SK-N-SH (cell line): ENCODE measurements at regions not wholly inside any gene's neighbourhood (a gene's known extent, or its start where the extent isn't known, plus 50 kb on each side); places are given as distances from the start of the nearest gene placed in this dataset.

Experiments
- EP300 ChIP-seq, 2 experiments: IDR thresholded peaks; 2 replicates each; pipeline versions ENCODE4 v1.4.0 to v1.6.1; 2012; ENCODE audit warnings: borderline replicate concordance in 1 of 2, low read depth in 1 of 2, low read length in 1 of 2
- EZH2phosphoT487 ChIP-seq: fragments of 200-600 bp; sonication (generic); IDR thresholded peaks from 2 replicates; pipeline ENCODE4 v1.6.1; 2017; ENCODE audit warnings: low read depth, mixed run types, mild to moderate bottlenecking, antibody characterized with exemption, moderate library complexity, borderline replicate concordance
- MXI1 ChIP-seq: IDR thresholded peaks from 2 replicates; pipeline ENCODE4 v1.6.1; 2012; ENCODE audit warnings: mild to moderate bottlenecking, low read depth, low read length, improper control_type of control experiment
- NRF1 ChIP-seq: IDR thresholded peaks from 2 replicates; pipeline ENCODE4 v1.6.1; 2012; ENCODE audit warnings: low read depth, mild to moderate bottlenecking, low read length
- RCOR1 ChIP-seq: fragments of 150-350 bp; IDR thresholded peaks from 2 replicates; pipeline ENCODE4 v1.6.1; 2017; ENCODE audit warnings: antibody characterized with exemption, low read length
- RFX5 ChIP-seq: IDR thresholded peaks from 2 replicates; pipeline ENCODE4 v1.6.1; 2012; ENCODE audit warnings: mild to moderate bottlenecking, improper control_type of control experiment, low read length
- SIN3A ChIP-seq: IDR thresholded peaks from 2 replicates; pipeline ENCODE4 v1.6.1; 2012; ENCODE audit warnings: low read depth, mild to moderate bottlenecking, low read length, moderate library complexity, borderline replicate concordance
- TAF1 ChIP-seq: IDR thresholded peaks from 2 replicates; pipeline ENCODE4 v1.6.1; 2012; ENCODE audit warnings: low read depth, mild to moderate bottlenecking, low read length, moderate library complexity, borderline replicate concordance
- YY1 ChIP-seq: IDR thresholded peaks from 2 replicates; pipeline ENCODE4 v1.4.0; 2012; ENCODE audit warnings: low read depth, mild to moderate bottlenecking
- TF ChIP-seq, protein P1 (sequence below): fragments of 200-600 bp; sonication (generic); IDR thresholded peaks from 2 replicates; pipeline ENCODE4 v1.6.1; 2017; ENCODE audit warnings: antibody characterized with exemption, mild to moderate bottlenecking, moderate library complexity
- TF ChIP-seq, protein P2 (sequence below): IDR thresholded peaks from 2 replicates; pipeline ENCODE4 v1.4.0; 2012; ENCODE audit warnings: low read depth
- TF ChIP-seq, protein P3 (sequence below): IDR thresholded peaks from 2 replicates; pipeline ENCODE4 v1.4.0; 2012; ENCODE audit warnings: low read depth, borderline replicate concordance
- TF ChIP-seq, protein P4 (sequence below): IDR thresholded peaks from 2 replicates; pipeline ENCODE4 v1.6.1; 2012; ENCODE audit warnings: mild to moderate bottlenecking, low read depth, low read length, moderate library complexity

DNA sequence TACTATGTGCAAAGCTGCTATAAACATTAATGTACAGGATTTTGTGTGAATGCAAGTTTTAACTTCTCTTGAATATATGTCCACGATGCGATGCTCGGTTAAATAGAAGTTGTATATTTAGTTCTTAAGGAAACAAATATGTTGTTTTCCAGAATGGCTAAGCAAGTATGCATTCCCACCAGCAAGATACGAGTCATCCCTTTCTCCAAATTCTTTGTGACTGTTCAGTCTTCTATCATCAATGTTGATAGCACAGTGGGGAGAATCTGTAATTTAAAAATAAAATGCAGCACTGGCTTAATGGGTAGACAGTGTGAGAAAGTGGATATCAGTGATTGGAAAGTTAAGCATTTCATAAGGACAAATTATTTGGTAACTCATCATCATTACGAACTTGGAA lies 1340.8 kb downstream of the PCDH9 start:
- TF ChIP-seq, protein P1, sequence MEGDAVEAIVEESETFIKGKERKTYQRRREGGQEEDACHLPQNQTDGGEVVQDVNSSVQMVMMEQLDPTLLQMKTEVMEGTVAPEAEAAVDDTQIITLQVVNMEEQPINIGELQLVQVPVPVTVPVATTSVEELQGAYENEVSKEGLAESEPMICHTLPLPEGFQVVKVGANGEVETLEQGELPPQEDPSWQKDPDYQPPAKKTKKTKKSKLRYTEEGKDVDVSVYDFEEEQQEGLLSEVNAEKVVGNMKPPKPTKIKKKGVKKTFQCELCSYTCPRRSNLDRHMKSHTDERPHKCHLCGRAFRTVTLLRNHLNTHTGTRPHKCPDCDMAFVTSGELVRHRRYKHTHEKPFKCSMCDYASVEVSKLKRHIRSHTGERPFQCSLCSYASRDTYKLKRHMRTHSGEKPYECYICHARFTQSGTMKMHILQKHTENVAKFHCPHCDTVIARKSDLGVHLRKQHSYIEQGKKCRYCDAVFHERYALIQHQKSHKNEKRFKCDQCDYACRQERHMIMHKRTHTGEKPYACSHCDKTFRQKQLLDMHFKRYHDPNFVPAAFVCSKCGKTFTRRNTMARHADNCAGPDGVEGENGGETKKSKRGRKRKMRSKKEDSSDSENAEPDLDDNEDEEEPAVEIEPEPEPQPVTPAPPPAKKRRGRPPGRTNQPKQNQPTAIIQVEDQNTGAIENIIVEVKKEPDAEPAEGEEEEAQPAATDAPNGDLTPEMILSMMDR: no peak
- TF ChIP-seq, protein P2, sequence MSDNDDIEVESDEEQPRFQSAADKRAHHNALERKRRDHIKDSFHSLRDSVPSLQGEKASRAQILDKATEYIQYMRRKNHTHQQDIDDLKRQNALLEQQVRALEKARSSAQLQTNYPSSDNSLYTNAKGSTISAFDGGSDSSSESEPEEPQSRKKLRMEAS: no peak
- no peak for TF ChIP-seq SIN3A
- no peak for TF ChIP-seq RFX5
- TF ChIP-seq, protein P3, sequence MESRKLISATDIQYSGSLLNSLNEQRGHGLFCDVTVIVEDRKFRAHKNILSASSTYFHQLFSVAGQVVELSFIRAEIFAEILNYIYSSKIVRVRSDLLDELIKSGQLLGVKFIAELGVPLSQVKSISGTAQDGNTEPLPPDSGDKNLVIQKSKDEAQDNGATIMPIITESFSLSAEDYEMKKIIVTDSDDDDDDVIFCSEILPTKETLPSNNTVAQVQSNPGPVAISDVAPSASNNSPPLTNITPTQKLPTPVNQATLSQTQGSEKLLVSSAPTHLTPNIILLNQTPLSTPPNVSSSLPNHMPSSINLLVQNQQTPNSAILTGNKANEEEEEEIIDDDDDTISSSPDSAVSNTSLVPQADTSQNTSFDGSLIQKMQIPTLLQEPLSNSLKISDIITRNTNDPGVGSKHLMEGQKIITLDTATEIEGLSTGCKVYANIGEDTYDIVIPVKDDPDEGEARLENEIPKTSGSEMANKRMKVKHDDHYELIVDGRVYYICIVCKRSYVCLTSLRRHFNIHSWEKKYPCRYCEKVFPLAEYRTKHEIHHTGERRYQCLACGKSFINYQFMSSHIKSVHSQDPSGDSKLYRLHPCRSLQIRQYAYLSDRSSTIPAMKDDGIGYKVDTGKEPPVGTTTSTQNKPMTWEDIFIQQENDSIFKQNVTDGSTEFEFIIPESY: no peak
- no peak for TF ChIP-seq EZH2phosphoT487
- TF ChIP-seq NRF1: no peak
- TF ChIP-seq, protein P4, sequence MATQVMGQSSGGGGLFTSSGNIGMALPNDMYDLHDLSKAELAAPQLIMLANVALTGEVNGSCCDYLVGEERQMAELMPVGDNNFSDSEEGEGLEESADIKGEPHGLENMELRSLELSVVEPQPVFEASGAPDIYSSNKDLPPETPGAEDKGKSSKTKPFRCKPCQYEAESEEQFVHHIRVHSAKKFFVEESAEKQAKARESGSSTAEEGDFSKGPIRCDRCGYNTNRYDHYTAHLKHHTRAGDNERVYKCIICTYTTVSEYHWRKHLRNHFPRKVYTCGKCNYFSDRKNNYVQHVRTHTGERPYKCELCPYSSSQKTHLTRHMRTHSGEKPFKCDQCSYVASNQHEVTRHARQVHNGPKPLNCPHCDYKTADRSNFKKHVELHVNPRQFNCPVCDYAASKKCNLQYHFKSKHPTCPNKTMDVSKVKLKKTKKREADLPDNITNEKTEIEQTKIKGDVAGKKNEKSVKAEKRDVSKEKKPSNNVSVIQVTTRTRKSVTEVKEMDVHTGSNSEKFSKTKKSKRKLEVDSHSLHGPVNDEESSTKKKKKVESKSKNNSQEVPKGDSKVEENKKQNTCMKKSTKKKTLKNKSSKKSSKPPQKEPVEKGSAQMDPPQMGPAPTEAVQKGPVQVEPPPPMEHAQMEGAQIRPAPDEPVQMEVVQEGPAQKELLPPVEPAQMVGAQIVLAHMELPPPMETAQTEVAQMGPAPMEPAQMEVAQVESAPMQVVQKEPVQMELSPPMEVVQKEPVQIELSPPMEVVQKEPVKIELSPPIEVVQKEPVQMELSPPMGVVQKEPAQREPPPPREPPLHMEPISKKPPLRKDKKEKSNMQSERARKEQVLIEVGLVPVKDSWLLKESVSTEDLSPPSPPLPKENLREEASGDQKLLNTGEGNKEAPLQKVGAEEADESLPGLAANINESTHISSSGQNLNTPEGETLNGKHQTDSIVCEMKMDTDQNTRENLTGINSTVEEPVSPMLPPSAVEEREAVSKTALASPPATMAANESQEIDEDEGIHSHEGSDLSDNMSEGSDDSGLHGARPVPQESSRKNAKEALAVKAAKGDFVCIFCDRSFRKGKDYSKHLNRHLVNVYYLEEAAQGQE: no peak
- no peak for TF ChIP-seq MXI1
- TF ChIP-seq RCOR1: no peak
- TF ChIP-seq EP300 (IDR thresholded peaks at IDR 0.05; ENCODE audit: borderline replicate concordance in 1 of 2, low read depth in 1 of 2, low read length in 1 of 2): no peak
- no peak for TF ChIP-seq TAF1
- TF ChIP-seq YY1: no peak
